ENCODE measurements at regions not wholly inside any gene's neighbourhood (a gene's known extent, or its start where the extent isn't known, plus 50 kb on each side); places are given as distances from the start of the nearest gene placed in this dataset.

DNA sequence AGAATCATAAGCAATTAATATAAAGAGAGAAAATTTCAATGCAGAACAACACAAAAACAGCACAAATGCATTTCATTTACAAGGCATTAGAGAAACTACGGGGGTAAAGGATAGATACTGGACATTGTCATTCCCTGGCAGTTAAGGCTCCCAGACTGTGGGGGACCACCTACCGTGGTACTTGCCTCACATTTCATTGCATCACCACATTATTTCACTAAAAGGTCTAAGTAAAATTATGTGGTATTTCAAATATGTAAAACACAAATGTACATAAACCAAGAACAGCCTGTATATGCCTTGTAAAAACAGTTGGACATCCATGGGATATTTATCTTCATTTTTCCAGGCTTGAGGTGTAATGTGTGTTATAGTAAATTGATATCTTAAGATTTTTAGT is 571.2 kb upstream of the ZNF462 start:
- TF ChIP-seq, protein P1, sequence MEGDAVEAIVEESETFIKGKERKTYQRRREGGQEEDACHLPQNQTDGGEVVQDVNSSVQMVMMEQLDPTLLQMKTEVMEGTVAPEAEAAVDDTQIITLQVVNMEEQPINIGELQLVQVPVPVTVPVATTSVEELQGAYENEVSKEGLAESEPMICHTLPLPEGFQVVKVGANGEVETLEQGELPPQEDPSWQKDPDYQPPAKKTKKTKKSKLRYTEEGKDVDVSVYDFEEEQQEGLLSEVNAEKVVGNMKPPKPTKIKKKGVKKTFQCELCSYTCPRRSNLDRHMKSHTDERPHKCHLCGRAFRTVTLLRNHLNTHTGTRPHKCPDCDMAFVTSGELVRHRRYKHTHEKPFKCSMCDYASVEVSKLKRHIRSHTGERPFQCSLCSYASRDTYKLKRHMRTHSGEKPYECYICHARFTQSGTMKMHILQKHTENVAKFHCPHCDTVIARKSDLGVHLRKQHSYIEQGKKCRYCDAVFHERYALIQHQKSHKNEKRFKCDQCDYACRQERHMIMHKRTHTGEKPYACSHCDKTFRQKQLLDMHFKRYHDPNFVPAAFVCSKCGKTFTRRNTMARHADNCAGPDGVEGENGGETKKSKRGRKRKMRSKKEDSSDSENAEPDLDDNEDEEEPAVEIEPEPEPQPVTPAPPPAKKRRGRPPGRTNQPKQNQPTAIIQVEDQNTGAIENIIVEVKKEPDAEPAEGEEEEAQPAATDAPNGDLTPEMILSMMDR (conservative IDR thresholded peaks at IDR 0.05; ENCODE audit: low read length) = no peak
- TF ChIP-seq EZH2phosphoT487 (IDR thresholded peaks at IDR 0.05; ENCODE audit: borderline replicate concordance, low read depth, low read length) = no peak
